Muscle layer of duodenum (tissue), 2 donors: ENCODE measurements at regions not wholly inside any gene's neighbourhood (a gene's known extent, or its start where the extent isn't known, plus 50 kb on each side); places are given as distances from the start of the nearest gene placed in this dataset.

Experiments used
- H3K27ac ChIP-seq: one replicate; pipeline ENCODE4 v1.7.0; 2013; ENCODE audit warnings: mild to moderate bottlenecking, low read length
- H3K27me3 ChIP-seq: one replicate; pipeline ENCODE4 v1.7.0; 2013; ENCODE audit warnings: low read depth, mild to moderate bottlenecking, control low read depth, low read length
- H3K36me3 ChIP-seq, 2 donors: one replicate each; pipeline ENCODE4 v1.7.0; 2013; ENCODE audit warnings: low read length in 2 of 2, control low read depth in 1 of 2, mild to moderate bottlenecking in 1 of 2; ENCODE audit not compliant: insufficient read depth in 2 of 2, control insufficient read depth in 1 of 2
- H3K4me1 ChIP-seq, 2 donors: one replicate each; pipeline ENCODE4 v1.7.0; 2013; ENCODE audit warnings: low read length in 2 of 2, mild to moderate bottlenecking in 2 of 2, control low read depth in 1 of 2, moderate library complexity in 1 of 2; ENCODE audit not compliant: insufficient read depth in 2 of 2, control insufficient read depth in 1 of 2
- H3K4me3 ChIP-seq, 2 donors: one replicate each; pipeline ENCODE4 v1.7.0; 2013; ENCODE audit warnings: low read length in 2 of 2, low read depth in 1 of 2, mild to moderate bottlenecking in 1 of 2
- H3K9me3 ChIP-seq, 2 donors: one replicate each; pipeline ENCODE4 v1.7.0; 2013; ENCODE audit warnings: low read length in 2 of 2, control low read depth in 1 of 2, mild to moderate bottlenecking in 1 of 2; ENCODE audit not compliant: control insufficient read depth in 1 of 2
- donor health status: healthy.

GRCh38 chr3:197428952-197429351 is 126.8 kb downstream of the BDH1 start:
- H3K9me3 ChIP-seq: no peaks in the 10 kb centered on the region
- H3K27ac ChIP-seq: no peak overlapping the region
- H3K36me3 ChIP-seq: no peaks in the 10 kb centered on the region
- peaks cover 0 to 17% of the 10 kb centered on the region in 2 donors for H3K4me1 ChIP-seq
- no peaks in the 10 kb centered on the region for H3K27me3 ChIP-seq
- H3K4me3 ChIP-seq: no peak overlapping the region

- no peak overlapping the region for H3K4me3 ChIP-seq
- H3K36me3 ChIP-seq: no peaks in the 10 kb centered on the region
- H3K27ac ChIP-seq: no peak overlapping the region
- no peaks in the 10 kb centered on the region for H3K9me3 ChIP-seq
- H3K4me1 ChIP-seq: peaks cover 0 to 17% of the 10 kb centered on the region in 2 donors
- no peaks in the 10 kb centered on the region for H3K27me3 ChIP-seq
These were observed 127.5 kb downstream of the BDH1 start for GRCh38 chr3:197428117-197428801.

- Histone ChIP-seq H3K4me3 (no peak overlapping the region), H3K27me3 (no peaks in the 10 kb centered on the region), H3K27ac (no peak overlapping the region)
These were observed 128.6 kb upstream of the DLG1 start for GRCh38 chr3:197427021-197427420.

GRCh38 chr3:197426121-197426566 is 127.7 kb upstream of the DLG1 start:
- no peaks in the 10 kb centered on the region for H3K27me3 ChIP-seq
- no peak overlapping the region for H3K27ac ChIP-seq
- no peak overlapping the region for H3K4me3 ChIP-seq
- no peaks in the 10 kb centered on the region for H3K9me3 ChIP-seq
- H3K36me3 ChIP-seq: no peaks in the 10 kb centered on the region
- H3K4me1 ChIP-seq: peaks cover 0 to 8% of the 10 kb centered on the region in 2 donors

More at GRCh38 chr3:197427021-197427420, 128.6 kb upstream of the DLG1 start:
- Histone ChIP-seq H3K4me1 (peaks cover 0 to 14% of the 10 kb centered on the region in 2 donors), H3K9me3 (no peaks in the 10 kb centered on the region), H3K36me3 (no peaks in the 10 kb centered on the region)

GRCh38 chr3:197425485-197426120 is 127.2 kb upstream of the DLG1 start:
- Histone ChIP-seq H3K27ac (no peak overlapping the region), H3K4me1 (peaks cover 0 to 7% of the 10 kb centered on the region in 2 donors), H3K27me3 (no peaks in the 10 kb centered on the region)

GRCh38 chr3:197424674-197425484 is 126.5 kb upstream of the DLG1 start:
- H3K36me3 ChIP-seq: no peaks in the 10 kb centered on the region
- H3K4me3 ChIP-seq: no peak overlapping the region
- peaks cover 0 to 7% of the 10 kb centered on the region in 2 donors for H3K4me1 ChIP-seq
- no peaks in the 10 kb centered on the region for H3K9me3 ChIP-seq
- no peaks in the 10 kb centered on the region for H3K27me3 ChIP-seq
- no peak overlapping the region for H3K27ac ChIP-seq

More at GRCh38 chr3:197425485-197426120, 127.2 kb upstream of the DLG1 start:
- Histone ChIP-seq H3K36me3 (no peaks in the 10 kb centered on the region), H3K4me3 (no peak overlapping the region), H3K9me3 (no peaks in the 10 kb centered on the region)

- H3K4me1 ChIP-seq: peaks cover 0 to 7% of the 10 kb centered on the region in 2 donors
These were observed 125.9 kb upstream of the DLG1 start for GRCh38 chr3:197424266-197424665.

GRCh38 chr3:197423376-197423775 is 125.0 kb upstream of the DLG1 start:
- Histone ChIP-seq H3K27ac (no peak overlapping the region), H3K27me3 (no peaks in the 10 kb centered on the region), H3K4me1 (peaks cover 0 to 7% of the 10 kb centered on the region in 2 donors), H3K4me3 (no peak overlapping the region), H3K36me3 (no peaks in the 10 kb centered on the region), H3K9me3 (no peaks in the 10 kb centered on the region)

More at GRCh38 chr3:197424266-197424665, 125.9 kb upstream of the DLG1 start:
- Histone ChIP-seq H3K36me3 (no peaks in the 10 kb centered on the region), H3K27me3 (no peaks in the 10 kb centered on the region), H3K9me3 (no peaks in the 10 kb centered on the region), H3K27ac (no peak overlapping the region), H3K4me3 (no peak overlapping the region)

- Histone ChIP-seq H3K27ac (no peak overlapping the region), H3K36me3 (no peaks in the 10 kb centered on the region), H3K9me3 (no peaks in the 10 kb centered on the region), H3K4me1 (peaks cover 0 to 7% of the 10 kb centered on the region in 2 donors), H3K27me3 (no peaks in the 10 kb centered on the region), H3K4me3 (no peak overlapping the region)
These were observed 124.1 kb upstream of the DLG1 start for GRCh38 chr3:197422506-197422905.

GRCh38 chr3:197421021-197421420 is 122.6 kb upstream of the DLG1 start:
- Histone ChIP-seq H3K9me3 (no peaks in the 10 kb centered on the region), H3K36me3 (no peaks in the 10 kb centered on the region), H3K27ac (no peak overlapping the region)

GRCh38 chr3:197420566-197420965 is 122.2 kb upstream of the DLG1 start:
- Histone ChIP-seq H3K4me3 (no peak overlapping the region), H3K9me3 (no peaks in the 10 kb centered on the region), H3K36me3 (no peaks in the 10 kb centered on the region), H3K27ac (no peak overlapping the region), H3K27me3 (no peaks in the 10 kb centered on the region), H3K4me1 (peaks cover 0 to 7% of the 10 kb centered on the region in 2 donors)

More at GRCh38 chr3:197421021-197421420, 122.6 kb upstream of the DLG1 start:
- H3K4me3 ChIP-seq: no peak overlapping the region
- peaks cover 0 to 7% of the 10 kb centered on the region in 2 donors for H3K4me1 ChIP-seq
- no peaks in the 10 kb centered on the region for H3K27me3 ChIP-seq
